NCI-H146 (cell line): ENCODE measurements at regions not wholly inside any gene's neighbourhood (a gene's known extent, or its start where the extent isn't known, plus 50 kb on each side); places are given as distances from the start of the nearest gene placed in this dataset.

Experiments used
- DNase-seq: peaks from one replicate; lab custom pipeline; 2025; lab: John Stamatoyannopoulos, UW

- DNase-seq, result no peak
These were observed 437.3 kb upstream of the MPDZ start for GRCh38 chr9:13716601-13717321.

- no peak for DNase-seq
These were observed 436.6 kb upstream of the MPDZ start for GRCh38 chr9:13716090-13716489.

- peak; percentile 36 for DNase-seq
These were observed 435.9 kb upstream of the MPDZ start for GRCh38 chr9:13715430-13715829.

GRCh38 chr9:13707612-13708576 lies 428.4 kb upstream of the MPDZ start:
- DNase-seq, result no peak

GRCh38 chr9:13705918-13706317 lies 426.4 kb upstream of the MPDZ start:
- no peak for DNase-seq

GRCh38 chr9:13705373-13705772 lies 425.9 kb upstream of the MPDZ start:
- DNase-seq, result no peak

GRCh38 chr9:13690595-13690994 lies 411.1 kb upstream of the MPDZ start:
- no peak for DNase-seq

GRCh38 chr9:13689925-13690324 lies 410.4 kb upstream of the MPDZ start:
- DNase-seq, result no peak

- DNase-seq, result peak; percentile 37
These were observed 409.6 kb upstream of the MPDZ start for GRCh38 chr9:13688990-13689600.

- DNase-seq, result no peak
These were observed 408.9 kb upstream of the MPDZ start for GRCh38 chr9:13688223-13688989.

- DNase-seq, result no peak
These were observed 405.2 kb upstream of the MPDZ start for GRCh38 chr9:13684656-13685055.

GRCh38 chr9:13677801-13678200 lies 398.3 kb upstream of the MPDZ start:
- no peak for DNase-seq

- no peak for DNase-seq
These were observed 396.1 kb upstream of the MPDZ start for GRCh38 chr9:13675638-13676000.

GRCh38 chr9:13674926-13675637 lies 395.6 kb upstream of the MPDZ start:
- no peak for DNase-seq

- DNase-seq, result no peak
These were observed 393.9 kb upstream of the MPDZ start for GRCh38 chr9:13673348-13673747.

- DNase-seq, result no peak
These were observed 386.1 kb upstream of the MPDZ start for GRCh38 chr9:13665418-13666066.

GRCh38 chr9:13661014-13661413 lies 381.5 kb upstream of the MPDZ start:
- no peak for DNase-seq

GRCh38 chr9:13651969-13652663 lies 372.6 kb upstream of the MPDZ start:
- DNase-seq, result no peak

GRCh38 chr9:13651526-13651925 lies 372.0 kb upstream of the MPDZ start:
- no peak for DNase-seq

- no peak for DNase-seq
These were observed 369.2 kb upstream of the MPDZ start for GRCh38 chr9:13648676-13649075.
